Astrocyte of the spinal cord (primary cell): ENCODE measurements at regions not wholly inside any gene's neighbourhood (a gene's known extent, or its start where the extent isn't known, plus 50 kb on each side); places are given as distances from the start of the nearest gene placed in this dataset.
A peak's percentile ranks its signal among the peaks of the same experiment; 100 is the strongest.
"Not testable (repeated sequence)": the region's sequence is repeated elsewhere in the genome, so short reads cannot be mapped to it uniquely, and the experiment has no call there.

ENCODE experiments used
- DNase-seq: peaks from one replicate; pipeline ENCODE4 v3.0.0; 2011; ENCODE audit warnings: low read depth, low spot score
- H3K4me3 ChIP-seq: 2 replicates; pipeline ENCODE4 v1.5.1; 2011; ENCODE audit warnings: low read depth, mild to moderate bottlenecking, low read length, moderate library complexity
- CTCF ChIP-seq: IDR thresholded peaks from 2 replicates; pipeline ENCODE4 v1.5.1; 2012; ENCODE audit warnings: low read depth, mild to moderate bottlenecking, low read length, inconsistent platforms
- in situ Hi-C: cut with HindIII; loops from 2 replicates; pipeline ENCODE4 v1.10.0; 2017; ENCODE audit warnings: low sequenced_read_pairs

GRCh38 chr7:85908051-85908450 lies 721.2 kb upstream of the SEMA3D start:
- in situ Hi-C loops: no loop called here
- DNase-seq: no peak
- TF ChIP-seq CTCF: no peak

GRCh38 chr7:85897967-85898366 lies 711.1 kb upstream of the SEMA3D start:
- TF ChIP-seq CTCF: no peak
- DNase-seq: no peak
- in situ Hi-C loops: no loop called here
- no peak overlapping the region for H3K4me3 ChIP-seq

More at GRCh38 chr7:85908051-85908450, 721.2 kb upstream of the SEMA3D start:
- no peak overlapping the region for H3K4me3 ChIP-seq

- no peak overlapping the region for H3K4me3 ChIP-seq
- no peak for TF ChIP-seq CTCF
- in situ Hi-C loops: no loop called here
- DNase-seq: no peak
These were observed 709.7 kb upstream of the SEMA3D start for GRCh38 chr7:85896531-85896930.

GRCh38 chr7:85895835-85896234 lies 709.0 kb upstream of the SEMA3D start:
- TF ChIP-seq CTCF: no peak
- H3K4me3 ChIP-seq: no peak overlapping the region
- in situ Hi-C loops: no loop called here
- no peak for DNase-seq

GRCh38 chr7:85891900-85892299 lies 705.0 kb upstream of the SEMA3D start:
- in situ Hi-C loops, DNase-seq: not testable (repeated sequence)

GRCh38 chr7:85890244-85890811 lies 703.5 kb upstream of the SEMA3D start:
- in situ Hi-C loops: no loop called here
- peak; percentile 31 for DNase-seq
- H3K4me3 ChIP-seq: no peak overlapping the region
- TF ChIP-seq CTCF: peak; percentile 46

More at GRCh38 chr7:85891900-85892299, 705.0 kb upstream of the SEMA3D start:
- H3K4me3 ChIP-seq: not testable (repeated sequence)

GRCh38 chr7:85887133-85887532 lies 700.3 kb upstream of the SEMA3D start:
- no peak for TF ChIP-seq CTCF
- in situ Hi-C loops: no loop called here
- no peak for DNase-seq
- H3K4me3 ChIP-seq: no peak overlapping the region
